Motor neuron (in vitro differentiated cells): ENCODE measurements at regions not wholly inside any gene's neighbourhood (a gene's known extent, or its start where the extent isn't known, plus 50 kb on each side); places are given as distances from the start of the nearest gene placed in this dataset.

Source experiments
- ATAC-seq, 8 experiments: fragments of 200-7000 bp; cut with Tn5 transposase; replicated peaks in 6 of 8; 2 replicates each; pipeline ENCODE4 v1.8.0; 2021; ENCODE audit warnings: mild to moderate bottlenecking in 8 of 8, moderate library complexity in 8 of 8
- H3K27ac ChIP-seq, 2 donors: fragments of 250-450 bp; sonication (Bioruptor Pico); 2 replicates each; pipeline ENCODE4 v1.9.0; 2021; ENCODE audit warnings: antibody characterized with exemption in 2 of 2, mild to moderate bottlenecking in 2 of 2, moderate library complexity in 1 of 2
- H3K4me1 ChIP-seq, 2 donors: fragments of 250-450 bp; sonication (Bioruptor Pico); replicated peaks in 1 of 2; 2 replicates each; pipeline ENCODE4 v1.6.1; 2021; ENCODE audit warnings: antibody characterized with exemption in 2 of 2, mild to moderate bottlenecking in 2 of 2, moderate library complexity in 1 of 2
- H3K4me3 ChIP-seq, 5 donors: fragments of 250-450 bp; sonication (Bioruptor Pico); 2 replicates each; pipeline ENCODE4 v1.9.0; 2021; ENCODE audit warnings: antibody characterized with exemption in 5 of 5, mild to moderate bottlenecking in 5 of 5, moderate library complexity in 4 of 5
- WGBS, 10 experiments: fragments of 450-650 bp; shearing (Covaris generic); methylation state at CpG; one replicate each; pipeline ENCODE4 v1.0.0; 2022; 5-methylcytosine and 5-hydroxymethylcytosine counted together
- in situ Hi-C, 9 experiments: fragments of 400-800 bp; cut with MboI; loops; one replicate each; pipeline ENCODE4 v1.15.0; 2021; ENCODE audit warnings: low sequenced_read_pairs in 9 of 9, low pct_unique_long_range_greater_than_20kb in 2 of 9; ENCODE audit not compliant: unreplicated experiment in 9 of 9

DNA sequence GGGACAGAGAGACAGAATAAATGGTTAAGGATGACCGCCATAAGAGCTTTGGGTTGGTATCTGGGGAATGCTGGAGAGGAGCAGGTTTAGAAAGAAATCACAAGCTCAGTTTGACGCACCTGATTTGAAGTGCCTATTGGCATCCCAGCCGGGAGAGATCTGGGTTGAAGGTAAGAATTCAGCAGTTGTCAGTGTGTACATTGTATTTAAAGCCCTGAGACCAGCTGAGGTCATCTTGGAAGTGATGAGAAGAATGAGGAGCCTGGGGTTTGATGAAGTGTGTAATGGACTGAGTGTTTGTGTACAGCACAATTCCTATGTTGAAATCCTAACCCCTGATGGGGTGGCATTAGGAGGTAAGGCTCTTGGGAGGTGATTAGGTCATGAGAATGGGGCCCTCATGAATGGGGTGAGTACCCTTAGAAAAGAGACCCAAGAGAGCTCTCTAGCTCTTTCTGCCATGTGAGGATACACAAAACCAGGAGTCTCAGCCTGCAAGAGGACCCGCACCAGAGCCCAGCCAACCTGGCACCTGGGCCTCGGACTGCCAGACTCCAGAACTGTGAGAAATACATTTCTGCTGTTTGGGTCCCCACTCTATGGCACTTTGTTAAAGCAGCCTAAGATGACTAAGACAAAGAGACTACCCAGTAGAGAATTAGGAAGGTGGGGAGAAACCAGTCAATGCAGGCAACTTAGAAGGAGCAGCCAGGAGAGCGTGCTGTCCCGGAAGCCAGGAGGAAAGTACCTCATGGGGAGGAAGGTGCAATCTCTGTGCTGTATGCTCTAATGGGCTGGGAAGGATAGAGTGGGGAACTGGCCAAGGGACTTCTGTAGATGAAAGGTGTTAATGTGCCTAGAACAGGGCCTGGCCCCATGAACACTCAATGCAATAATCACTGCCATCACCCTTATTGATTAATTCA, 133.7 kb upstream of the SLC24A3 start:
- no peak for ATAC-seq
- in situ Hi-C loops, result no loop called here
- H3K27ac ChIP-seq, result no peak overlapping the region
- no peak overlapping the region for H3K4me3 ChIP-seq
- WGBS, 10 experiments, result 49 to 92% (median 80%) methylated on average over 1 to 5 of the region's 7 CpGs; no CpG with 5 or more reads in 2 of the 10 experiments
- H3K4me1 ChIP-seq, result no peaks in the 10 kb centered on the region

DNA sequence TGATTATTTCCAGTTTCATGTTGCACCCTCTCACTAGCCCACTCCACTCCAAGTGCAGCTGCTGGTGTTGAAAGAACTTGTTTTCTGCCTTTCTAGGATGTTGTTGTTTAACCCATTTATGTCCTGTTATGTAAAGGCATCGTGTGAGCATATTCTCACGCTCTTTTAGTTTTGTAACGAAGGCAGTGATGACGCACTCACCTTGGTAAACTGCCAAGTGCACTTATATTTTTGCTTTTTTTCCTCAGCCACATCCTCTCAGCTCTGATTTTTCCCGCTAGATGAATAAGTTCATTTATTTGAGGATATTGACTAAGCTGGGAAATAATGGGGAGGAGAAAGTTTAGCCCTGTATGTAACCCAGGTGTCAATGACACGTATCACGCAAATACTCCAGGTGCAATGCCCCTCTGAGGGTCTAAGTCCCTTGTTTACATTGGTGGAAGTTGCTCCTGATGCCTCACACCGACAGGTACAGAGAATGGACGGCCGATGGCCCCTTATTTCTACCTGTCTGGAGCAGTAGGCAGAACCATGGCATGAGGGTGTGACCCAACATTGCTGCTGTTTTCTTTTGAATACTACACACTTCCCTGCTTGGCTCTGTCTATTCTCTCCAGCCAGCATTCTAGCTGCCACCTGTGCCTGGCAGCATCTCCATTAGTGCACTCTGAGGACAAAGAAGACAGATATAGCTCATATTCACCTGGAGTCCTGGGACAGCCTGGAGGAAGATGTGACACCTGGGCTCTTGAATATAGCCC, 132.7 kb upstream of the SLC24A3 start:
- H3K4me3 ChIP-seq, result no peak overlapping the region
- WGBS, 10 experiments, result 43 to 90% (median 68%) methylated on average over 1 to 8 of the region's 10 CpGs; no CpG with 5 or more reads in 1 of the 10 experiments
- in situ Hi-C loops, result no loop called here
- no peaks in the 10 kb centered on the region for H3K4me1 ChIP-seq
- ATAC-seq, result no peak
- H3K27ac ChIP-seq, result no peak overlapping the region

DNA sequence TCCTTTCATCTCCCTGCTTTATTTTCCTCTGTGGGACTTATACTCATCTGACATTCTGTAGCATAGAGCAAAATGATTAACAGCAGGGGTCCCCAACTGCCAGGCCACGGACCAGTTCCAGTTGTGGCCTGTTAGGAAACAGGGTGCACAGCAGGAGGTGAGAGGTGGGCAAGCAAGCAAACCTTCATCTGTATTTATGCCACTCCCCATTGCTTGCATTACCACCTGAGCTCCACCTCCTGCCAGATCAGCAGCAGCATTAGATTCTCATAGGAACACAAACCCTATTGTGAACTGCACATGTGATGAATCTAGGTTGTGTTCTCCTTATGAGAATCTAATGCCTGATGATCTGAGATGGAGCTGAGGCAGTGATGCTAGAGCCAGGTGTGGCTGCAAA, 130.5 kb upstream of the SLC24A3 start:
- in situ Hi-C loops, result no loop called here
- Histone ChIP-seq H3K27ac (no peak overlapping the region), H3K4me1 (no peaks in the 10 kb centered on the region), H3K4me3 (no peak overlapping the region)
- WGBS, 10 experiments, result 0 to 67% (median 13%) methylated on average over 1 of the region's 1 CpG; no CpG with 5 or more reads in 5 of the 10 experiments
- no peak for ATAC-seq

DNA sequence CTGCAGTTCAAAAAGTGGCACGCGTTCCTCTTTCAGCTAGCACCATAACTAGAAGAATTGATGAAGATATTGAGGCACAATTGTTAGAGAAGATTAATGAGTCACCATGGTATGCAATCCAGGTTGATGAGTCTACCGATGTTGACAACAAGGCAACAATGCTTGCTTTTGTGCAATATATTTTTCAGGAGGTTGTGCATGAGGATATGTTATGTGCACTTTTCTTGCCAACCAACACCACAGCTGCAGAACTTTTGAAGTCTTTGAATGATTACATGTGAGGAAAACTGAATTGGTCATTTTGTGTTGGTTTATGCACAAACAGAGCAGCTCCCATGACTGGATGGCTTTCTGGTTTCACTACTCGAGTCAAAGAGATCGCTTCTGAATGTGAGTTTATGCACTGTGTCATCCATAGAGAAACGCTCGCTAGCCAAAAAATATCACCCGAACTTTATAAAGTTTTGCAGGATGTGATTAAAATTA, 129.3 kb upstream of the SLC24A3 start:
- Histone ChIP-seq H3K4me3 (no peak overlapping the region), H3K27ac (no peak overlapping the region), H3K4me1 (no peaks in the 10 kb centered on the region)
- no peak for ATAC-seq
- in situ Hi-C loops, result no loop called here
- WGBS, 10 experiments, result 25 to 100% (median 66%) methylated on average over 1 to 8 of the region's 8 CpGs

DNA sequence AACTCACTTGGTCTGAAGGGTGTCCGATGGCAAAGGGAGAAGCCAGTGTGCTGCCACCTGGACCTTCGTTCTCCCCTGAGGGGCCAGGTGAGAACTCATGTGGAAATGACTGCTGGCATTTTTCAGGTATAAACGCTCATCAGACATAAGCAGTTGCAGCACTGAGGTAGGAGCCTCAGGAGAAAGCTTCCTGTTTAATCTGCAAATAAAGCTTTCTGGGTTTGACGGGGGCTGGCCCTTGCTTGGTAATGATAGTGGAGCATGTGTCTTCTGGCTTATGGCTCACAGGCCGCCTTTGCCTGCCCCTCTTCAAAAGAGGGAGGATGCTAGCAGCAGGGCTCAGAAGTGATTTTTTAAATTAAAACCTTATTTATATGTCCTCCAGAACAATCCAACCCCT, 122.1 kb upstream of the SLC24A3 start:
- Histone ChIP-seq H3K4me1 (no peaks in the 10 kb centered on the region), H3K27ac (no peak overlapping the region), H3K4me3 (no peak overlapping the region)
- WGBS, 10 experiments, result 26 to 100% (median 63%) methylated on average over 1 to 5 of the region's 5 CpGs; no CpG with 5 or more reads in 1 of the 10 experiments
- no peak for ATAC-seq
- in situ Hi-C loops, result no loop called here

DNA sequence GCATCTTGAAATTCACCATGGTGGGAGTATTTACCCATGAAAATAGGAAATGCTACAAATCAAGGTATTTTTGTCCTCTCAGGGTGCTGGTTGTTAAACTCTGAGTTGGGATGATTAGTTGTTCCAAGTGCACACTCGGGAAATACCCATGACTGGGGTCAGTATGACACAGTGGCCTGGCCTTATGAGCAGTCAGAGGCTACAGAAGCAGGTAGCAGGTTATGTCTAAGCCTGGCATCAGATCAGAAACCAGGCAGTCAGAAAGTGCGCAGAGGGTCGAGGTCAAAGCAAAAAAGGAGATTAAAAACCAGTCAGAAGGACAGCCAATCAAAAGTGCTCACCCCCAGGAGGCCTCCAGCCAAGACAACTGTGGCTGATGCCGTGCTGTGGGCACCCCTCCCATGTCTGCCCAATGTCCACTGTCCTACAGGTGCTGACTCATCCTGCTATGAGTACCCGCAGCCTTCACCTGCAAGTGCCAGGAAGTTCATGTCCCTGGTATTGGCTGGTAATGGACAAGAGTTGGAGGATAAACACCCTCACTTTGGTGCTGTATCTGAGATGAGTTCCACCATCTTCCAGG, 117.4 kb upstream of the SLC24A3 start:
- ATAC-seq, result no peak
- in situ Hi-C loops, result no loop called here
- WGBS, 10 experiments, result 28 to 100% (median 55%) methylated on average over 1 to 4 of the region's 5 CpGs; no CpG with 5 or more reads in 1 of the 10 experiments

DNA sequence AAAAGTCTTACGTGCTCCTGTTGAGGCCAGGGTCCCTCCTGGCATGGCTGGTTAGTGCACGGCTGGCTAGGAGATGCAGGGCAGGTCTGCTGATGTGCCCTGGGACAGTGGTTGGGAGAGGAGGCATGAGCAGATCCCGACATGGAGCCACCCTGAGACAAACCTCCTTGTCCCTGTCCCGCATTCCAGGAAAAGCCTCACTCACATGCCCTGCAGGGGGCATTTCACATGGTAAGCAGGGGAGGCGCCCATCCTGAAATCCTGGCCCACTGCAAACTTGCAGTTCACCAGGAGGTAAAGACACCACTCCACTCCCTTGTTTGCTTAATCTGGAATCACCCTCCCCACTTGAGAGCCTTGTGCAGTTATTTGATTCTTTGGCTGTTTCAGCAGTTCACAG, 116.7 kb upstream of the SLC24A3 start:
- Histone ChIP-seq H3K4me3 (no peak overlapping the region), H3K27ac (no peak overlapping the region), H3K4me1 (no peaks in the 10 kb centered on the region)
- 40 to 75% (median 57%) methylated on average over 2 to 4 of the region's 5 CpGs; no CpG with 5 or more reads in 4 of the 10 experiments for WGBS, 10 experiments
- ATAC-seq, result peak in 2 of 8 experiments; percentile 16 to 42
- in situ Hi-C loops, result no loop called here

More for the DNA sequence above, 117.4 kb upstream of the SLC24A3 start:
- Histone ChIP-seq H3K27ac (no peak overlapping the region), H3K4me3 (no peak overlapping the region), H3K4me1 (no peaks in the 10 kb centered on the region)

DNA sequence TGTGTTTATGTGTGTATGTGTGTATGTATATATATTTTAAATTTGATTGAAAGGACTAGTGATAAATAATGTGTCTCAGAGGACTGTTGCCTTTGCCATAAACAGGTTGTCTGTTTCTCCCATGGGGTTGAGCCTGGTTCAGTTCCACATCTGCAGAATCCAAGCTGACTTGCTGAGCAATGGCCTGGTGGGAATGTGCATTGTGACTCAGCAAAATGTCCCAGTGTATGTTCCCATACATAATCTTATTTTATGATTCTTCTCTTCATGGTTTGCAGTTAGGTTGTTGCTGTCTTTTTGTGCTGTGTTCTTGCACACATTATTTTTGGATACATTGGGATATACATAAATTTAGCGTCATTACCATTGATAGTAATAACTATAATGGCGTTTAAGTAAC, 115.6 kb upstream of the SLC24A3 start:
- Histone ChIP-seq H3K4me1 (no peaks in the 10 kb centered on the region), H3K4me3 (no peak overlapping the region), H3K27ac (no peak overlapping the region)
- ATAC-seq, result peak in 2 of 8 experiments; percentile 42 to 59
- in situ Hi-C loops, result no loop called here
- 70 to 100% (median 100%) methylated on average over 1 to 2 of the region's 2 CpGs; no CpG with 5 or more reads in 2 of the 10 experiments for whole genome bisulfite sequencing, 10 experiments

DNA sequence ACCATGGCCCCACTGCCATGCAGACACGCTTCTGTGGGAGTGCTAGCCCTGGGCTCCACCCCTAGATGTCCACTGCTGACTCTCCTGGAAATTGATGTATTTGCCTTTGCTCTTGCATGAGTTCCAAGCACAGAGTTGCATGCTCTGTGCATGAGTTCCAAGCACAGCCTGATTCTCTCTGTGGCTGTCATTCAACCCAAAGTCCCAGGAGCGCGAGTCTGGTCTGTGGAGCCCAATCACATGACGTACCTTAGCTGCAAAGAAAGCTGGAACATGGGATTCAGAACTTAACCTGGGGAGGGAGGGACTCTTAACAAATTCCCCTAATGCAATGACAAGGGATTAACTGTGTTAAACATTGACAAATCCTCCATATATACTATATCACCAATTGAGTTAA, 114.3 kb upstream of the SLC24A3 start:
- H3K4me3 ChIP-seq, result no peak overlapping the region
- 60 to 90% (median 84%) methylated on average over 1 to 3 of the region's 4 CpGs; no CpG with 5 or more reads in 6 of the 10 experiments for WGBS, 10 experiments
- no peak for ATAC-seq
- in situ Hi-C loops, result no loop called here
- no peak overlapping the region for H3K27ac ChIP-seq
- H3K4me1 ChIP-seq, result no peaks in the 10 kb centered on the region

DNA sequence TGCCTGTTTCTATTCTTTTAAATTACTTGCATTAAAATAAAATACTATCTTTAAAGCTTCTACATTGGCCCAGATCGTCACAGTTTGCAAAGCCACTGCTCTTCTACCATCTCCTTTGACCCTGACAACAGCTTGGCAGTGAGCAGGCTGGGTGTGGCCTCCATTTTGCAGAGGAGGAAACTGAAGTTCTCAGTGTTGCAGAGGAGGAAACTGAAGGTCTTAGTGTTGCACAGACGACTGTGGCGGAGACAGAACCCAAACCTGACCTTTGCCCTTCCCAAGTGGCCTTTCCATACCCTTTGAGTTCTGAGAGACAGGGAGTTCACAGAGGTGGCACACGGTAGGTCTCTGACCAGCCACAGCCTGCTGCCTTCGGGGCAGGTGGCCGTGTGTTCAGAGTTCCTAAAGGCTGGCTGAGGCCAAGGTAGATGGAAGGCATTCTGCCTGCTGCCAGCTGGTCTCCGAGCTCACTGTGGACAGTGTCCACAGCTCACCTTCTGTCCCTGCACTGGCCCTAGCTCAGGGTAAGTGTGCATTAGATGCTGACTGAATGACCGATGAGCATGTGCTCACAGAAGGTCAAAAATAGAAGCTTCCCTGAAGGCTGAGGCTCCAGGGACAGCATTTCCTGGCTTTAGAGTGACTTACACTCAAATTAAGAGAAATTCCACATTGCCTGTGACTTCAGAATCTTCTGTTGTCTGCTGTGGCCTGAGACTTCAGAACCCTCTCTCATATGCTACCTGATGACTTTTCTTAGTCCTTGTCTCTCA, 113.5 kb upstream of the SLC24A3 start:
- WGBS, 10 experiments, result 20 to 88% (median 64%) methylated on average over 1 to 5 of the region's 8 CpGs; no CpG with 5 or more reads in 4 of the 10 experiments

DNA sequence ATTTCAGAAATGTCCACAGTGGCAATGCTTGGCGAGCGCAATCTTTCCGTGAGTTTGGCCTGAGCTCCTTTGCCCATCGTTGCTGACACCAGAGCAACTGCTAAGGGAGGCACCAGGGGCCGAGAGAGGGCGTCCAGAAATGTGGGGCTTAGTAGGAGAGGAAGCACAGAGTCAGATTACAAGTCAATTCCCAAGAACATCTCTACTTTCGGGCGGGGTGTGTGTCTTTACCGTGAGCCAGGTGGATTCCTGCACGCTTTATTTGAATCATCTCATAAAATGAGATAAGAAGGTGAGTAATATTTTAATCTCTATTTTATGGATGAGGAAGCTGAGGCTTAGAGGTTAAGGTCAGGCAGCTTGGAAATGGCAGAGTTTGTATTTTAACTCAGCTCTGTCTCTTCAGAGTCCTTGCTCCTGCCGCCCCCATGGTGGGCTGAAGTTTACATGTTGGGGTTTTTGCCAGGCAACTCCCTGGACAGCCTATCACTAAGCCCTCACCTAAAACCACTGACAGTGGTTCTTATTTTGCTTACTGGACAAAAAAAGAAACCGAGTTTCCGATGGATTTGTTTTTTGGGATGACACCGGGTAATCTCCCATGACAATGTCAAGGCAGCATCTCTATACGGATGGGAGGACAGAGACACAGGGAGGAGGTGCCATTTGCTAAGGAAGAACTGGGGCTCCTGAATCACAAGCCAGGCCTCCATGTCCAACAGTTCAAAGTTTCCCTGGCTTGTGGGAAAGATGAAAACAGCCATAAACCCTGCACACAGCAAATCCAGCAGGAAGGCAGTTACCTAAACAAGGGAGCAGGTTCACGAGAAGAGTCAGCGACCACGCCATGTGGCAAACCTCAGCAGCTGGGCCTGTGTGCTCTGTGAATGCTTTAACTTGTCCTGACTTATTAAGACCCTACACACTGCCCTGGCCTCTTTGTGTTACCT, 112.6 kb upstream of the SLC24A3 start:
- H3K27ac ChIP-seq, result no peak overlapping the region
- 61 to 97% (median 79%) methylated on average over 1 to 18 of the region's 18 CpGs for WGBS, 10 experiments
- no peak overlapping the region for H3K4me3 ChIP-seq
- no peaks in the 10 kb centered on the region for H3K4me1 ChIP-seq
- in situ Hi-C loops, result no loop called here
- ATAC-seq, result no peak

More for the DNA sequence above, 113.5 kb upstream of the SLC24A3 start:
- peak in 2 of 8 experiments; percentile 40 to 43 for ATAC-seq
- in situ Hi-C loops, result no loop called here
- H3K4me1 ChIP-seq, result no peaks in the 10 kb centered on the region
- H3K27ac ChIP-seq, result no peak overlapping the region
- no peak overlapping the region for H3K4me3 ChIP-seq
